Fibroblast of the aortic adventitia (primary cell): ENCODE measurements at regions not wholly inside any gene's neighbourhood (a gene's known extent, or its start where the extent isn't known, plus 50 kb on each side); places are given as distances from the start of the nearest gene placed in this dataset.

Experiments used
- DNase-seq: peaks from one replicate; pipeline ENCODE4 v3.0.0-alpha.2; 2010; ENCODE audit warnings: low read depth
- H3K4me3 ChIP-seq: 2 replicates; pipeline ENCODE4 v1.5.1; 2011; ENCODE audit warnings: low read depth, mild to moderate bottlenecking, control low read depth, low read length, moderate library complexity
- CTCF ChIP-seq: IDR thresholded peaks from 2 replicates; pipeline ENCODE4 v1.5.1; 2011; ENCODE audit warnings: mild to moderate bottlenecking, low read length, control low read depth, inconsistent platforms; ENCODE audit not compliant: insufficient read depth

GRCh38 chr1:163442231-163442879, 120.6 kb downstream of the NUF2 start:
- no peak for TF ChIP-seq CTCF
- no peak overlapping the region for H3K4me3 ChIP-seq
- DNase-seq, result no peak

GRCh38 chr1:163442895-163443294, 121.1 kb downstream of the NUF2 start:
- no peak for DNase-seq
- TF ChIP-seq CTCF, result no peak
- no peak overlapping the region for H3K4me3 ChIP-seq

- no peak for TF ChIP-seq CTCF
- no peak overlapping the region for H3K4me3 ChIP-seq
- DNase-seq, result no peak
Observed at GRCh38 chr1:163443863-163444262, 122.1 kb downstream of the NUF2 start.

- H3K4me3 ChIP-seq, result no peak overlapping the region
- DNase-seq, result no peak
- no peak for TF ChIP-seq CTCF
Observed at GRCh38 chr1:163444665-163445064, 122.9 kb downstream of the NUF2 start.

- H3K4me3 ChIP-seq, result no peak overlapping the region
- no peak for TF ChIP-seq CTCF
- no peak for DNase-seq
Observed at GRCh38 chr1:163450986-163451385, 129.2 kb downstream of the NUF2 start.

- TF ChIP-seq CTCF, result no peak
- DNase-seq, result no peak
- no peak overlapping the region for H3K4me3 ChIP-seq
Observed at GRCh38 chr1:163459539-163459938, 137.8 kb downstream of the NUF2 start.

GRCh38 chr1:163467289-163467688, 145.5 kb downstream of the NUF2 start:
- no peak for DNase-seq
- no peak overlapping the region for H3K4me3 ChIP-seq
- no peak for TF ChIP-seq CTCF
